NCI-H524 (cell line): ENCODE measurements at regions not wholly inside any gene's neighbourhood (a gene's known extent, or its start where the extent isn't known, plus 50 kb on each side); places are given as distances from the start of the nearest gene placed in this dataset.

Experiments used
- DNase-seq, 2 experiments: peaks; one replicate each; lab custom pipeline; 2025; lab: John Stamatoyannopoulos, UW

- no peak for DNase-seq
Observed at GRCh38 chr6:156309017-156309416, 468.2 kb upstream of the ARID1B start.

- no peak for DNase-seq
Observed at GRCh38 chr6:156308604-156309003, 468.6 kb upstream of the ARID1B start.

GRCh38 chr6:156306531-156306930 is 470.6 kb upstream of the ARID1B start:
- DNase-seq: no peak

GRCh38 chr6:156283091-156283490 is 494.1 kb upstream of the ARID1B start:
- no peak for DNase-seq

- no peak for DNase-seq
Observed at GRCh38 chr6:156282087-156282486, 495.1 kb upstream of the ARID1B start.

- DNase-seq: no peak
Observed at GRCh38 chr6:156281266-156281665, 495.9 kb upstream of the ARID1B start.

- peak in 1 of 2 experiments; percentile 72 for DNase-seq
Observed at GRCh38 chr6:156280065-156280464, 497.1 kb upstream of the ARID1B start.

GRCh38 chr6:156279261-156279969 is 497.8 kb upstream of the ARID1B start:
- peak in 1 of 2 experiments; percentile 62 for DNase-seq

GRCh38 chr6:156273065-156273711 is 504.0 kb upstream of the ARID1B start:
- DNase-seq: no peak

- no peak for DNase-seq
Observed at GRCh38 chr6:156269751-156270369, 507.3 kb upstream of the ARID1B start.

- no peak for DNase-seq
Observed at GRCh38 chr6:156268849-156269248, 508.3 kb upstream of the ARID1B start.

GRCh38 chr6:156262014-156262413 is 515.2 kb upstream of the ARID1B start:
- DNase-seq: no peak

GRCh38 chr6:156260815-156261214 is 516.4 kb upstream of the ARID1B start:
- no peak for DNase-seq

- DNase-seq: no peak
Observed at GRCh38 chr6:156258981-156259380, 518.2 kb upstream of the ARID1B start.

- DNase-seq: no peak
Observed at GRCh38 chr6:156256161-156256560, 521.0 kb upstream of the ARID1B start.

- DNase-seq: no peak
Observed at GRCh38 chr6:156254240-156254639, 522.9 kb upstream of the ARID1B start.

- no peak for DNase-seq
Observed at GRCh38 chr6:156250593-156250992, 526.6 kb upstream of the ARID1B start.

GRCh38 chr6:156242206-156242605 is 535.0 kb upstream of the ARID1B start:
- DNase-seq: no peak

- no peak for DNase-seq
Observed at GRCh38 chr6:156231026-156231765, 546.0 kb upstream of the ARID1B start.

GRCh38 chr6:156219973-156220372 is 557.2 kb upstream of the ARID1B start:
- DNase-seq: no peak

GRCh38 chr6:156205678-156206077 is 571.5 kb upstream of the ARID1B start:
- no peak for DNase-seq

- DNase-seq: no peak
Observed at GRCh38 chr6:156199182-156199581, 578.0 kb upstream of the ARID1B start.

- DNase-seq: no peak
Observed at GRCh38 chr6:156197513-156197912, 579.7 kb upstream of the ARID1B start.
